T-helper 2 cell (primary cell): ENCODE measurements at regions not wholly inside any gene's neighbourhood (a gene's known extent, or its start where the extent isn't known, plus 50 kb on each side); places are given as distances from the start of the nearest gene placed in this dataset.
A peak's percentile ranks its signal among the peaks of the same experiment; 100 is the strongest.
"Not testable (repeated sequence)": the region's sequence is repeated elsewhere in the genome, so short reads cannot be mapped to it uniquely, and the experiment has no call there.

Source experiments
- DNase-seq, 5 experiments: peaks; one replicate each; pipeline versions ENCODE4 v3.0.0 to v3.0.0-alpha.2; 2012 to 2022

GRCh38 chrX:146581981-146582712 lies 227.4 kb upstream of the CXorf51B start:
- DNase-seq = no peak

- DNase-seq = peak in 1 of 5 experiments; percentile 17
Observed at GRCh38 chrX:146602246-146602645, 207.3 kb upstream of the CXorf51B start.

GRCh38 chrX:146604196-146604595 lies 205.4 kb upstream of the CXorf51B start:
- no peak for DNase-seq

GRCh38 chrX:146614663-146615478 lies 194.7 kb upstream of the CXorf51B start:
- no peak for DNase-seq

GRCh38 chrX:146615628-146616348 lies 193.8 kb upstream of the CXorf51B start:
- DNase-seq = no peak

GRCh38 chrX:146619943-146620342 lies 189.6 kb upstream of the CXorf51B start:
- DNase-seq = not testable (repeated sequence)

GRCh38 chrX:146658379-146658778 lies 151.2 kb upstream of the CXorf51B start:
- no peak for DNase-seq

- no peak for DNase-seq
Observed at GRCh38 chrX:146707781-146708180, 101.8 kb upstream of the CXorf51B start.

GRCh38 chrX:146708866-146709265 lies 100.7 kb upstream of the CXorf51B start:
- not testable (repeated sequence) for DNase-seq

GRCh38 chrX:146754268-146754667 lies 55.3 kb upstream of the CXorf51B start:
- DNase-seq = no peak

GRCh38 chrX:146755214-146755613 lies 54.4 kb upstream of the CXorf51B start:
- no peak for DNase-seq
